G401.6 (cell line): ENCODE measurements at regions not wholly inside any gene's neighbourhood (a gene's known extent, or its start where the extent isn't known, plus 50 kb on each side); places are given as distances from the start of the nearest gene placed in this dataset.

Experiments used
- FAIRE-seq: peaks from 2 replicates; lab custom pipeline; 2012; peaks lifted over from hg19 to GRCh38; lab: Jason Lieb, UNC

GRCh38 chr5:98066910-98067309 is 706.6 kb upstream of the RGMB start:
- no peak for FAIRE-seq

- no peak for FAIRE-seq
Measured at GRCh38 chr5:98069876-98070512, 703.5 kb upstream of the RGMB start.

GRCh38 chr5:98072921-98073320 is 700.5 kb upstream of the RGMB start:
- no peak for FAIRE-seq

GRCh38 chr5:98076501-98076900 is 697.0 kb upstream of the RGMB start:
- no peak for FAIRE-seq

DNA sequence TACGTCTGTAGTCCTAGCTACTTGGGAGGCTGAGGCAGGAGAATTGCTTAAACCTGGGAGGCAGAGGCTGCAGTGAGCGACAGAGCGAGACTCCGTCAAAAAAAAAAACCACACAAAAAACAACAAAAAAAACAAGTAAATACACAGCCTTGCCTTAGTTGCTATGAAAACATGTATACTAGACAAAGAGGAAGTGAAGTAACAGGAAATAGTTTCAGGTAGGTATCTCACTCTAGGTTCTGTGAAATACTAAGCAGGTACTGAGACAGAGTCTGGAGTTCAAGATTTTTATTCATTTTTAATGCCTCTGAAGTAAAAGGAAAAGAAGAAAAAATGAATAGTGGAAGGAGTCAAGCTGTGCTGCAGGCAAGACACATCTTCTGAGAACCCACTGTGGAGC is 687.9 kb upstream of the RGMB start:
- FAIRE-seq: no peak

DNA sequence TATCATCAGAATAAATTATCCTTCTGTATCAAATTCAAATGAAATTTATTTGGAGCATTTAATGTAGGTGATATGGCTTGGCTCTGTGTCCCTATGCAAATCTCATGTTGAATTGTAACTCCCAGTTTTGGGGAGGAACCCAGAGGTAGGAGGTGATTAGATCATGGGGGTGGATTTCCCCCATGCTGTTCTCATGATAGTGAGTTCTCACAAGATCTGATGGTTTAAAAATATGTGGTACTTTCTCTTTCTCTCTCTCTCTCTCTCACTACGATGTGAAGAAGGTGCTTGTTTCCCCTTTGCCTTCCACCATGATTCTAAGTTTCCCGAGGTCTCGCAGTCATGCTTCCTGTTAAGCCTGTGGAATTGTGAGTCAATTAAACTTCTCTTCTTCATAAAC is 678.4 kb upstream of the RGMB start:
- no peak for FAIRE-seq

DNA sequence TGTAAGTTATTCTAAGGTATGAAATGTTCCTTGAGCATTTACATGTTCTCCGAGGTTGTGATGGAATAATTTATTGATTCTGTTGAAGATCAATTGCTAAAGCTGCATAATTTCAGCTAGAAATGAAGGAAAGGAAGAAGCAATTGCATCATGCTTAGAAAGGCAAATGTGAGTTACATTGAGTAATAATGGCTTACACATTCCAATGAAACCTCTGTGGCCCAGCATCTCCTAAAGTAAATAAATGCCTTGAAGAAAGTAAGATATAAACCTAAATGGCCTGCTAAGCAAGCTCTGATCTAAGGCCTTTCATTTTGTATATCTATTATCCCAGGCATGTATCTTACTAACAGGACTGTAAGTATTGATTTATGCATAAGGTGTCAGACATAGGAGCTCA is 677.3 kb upstream of the RGMB start:
- FAIRE-seq: no peak

- FAIRE-seq: no peak
Measured at GRCh38 chr5:98099448-98100105, 673.9 kb upstream of the RGMB start.

GRCh38 chr5:98101131-98101530 is 672.3 kb upstream of the RGMB start:
- no peak for FAIRE-seq

DNA sequence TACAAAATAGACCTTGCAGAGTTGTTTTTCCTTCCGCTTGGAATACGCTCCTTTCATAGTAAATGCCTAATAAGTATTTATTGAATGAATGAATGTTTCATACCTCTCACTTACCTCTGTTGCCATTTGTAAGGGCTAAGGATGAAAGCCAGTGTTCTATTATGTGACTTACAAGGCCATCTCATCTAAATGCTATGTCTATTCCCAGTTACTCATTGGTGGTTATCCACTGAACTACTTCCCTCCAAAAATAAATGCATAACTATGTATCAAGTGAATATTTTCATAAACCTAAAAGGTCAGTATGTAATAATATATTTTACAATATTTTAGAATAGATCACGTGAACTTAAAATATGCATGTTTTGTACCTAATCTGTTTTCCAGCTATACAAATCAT is 670.5 kb upstream of the RGMB start:
- FAIRE-seq: no peak

GRCh38 chr5:98103807-98104206 is 669.7 kb upstream of the RGMB start:
- FAIRE-seq: no peak

DNA sequence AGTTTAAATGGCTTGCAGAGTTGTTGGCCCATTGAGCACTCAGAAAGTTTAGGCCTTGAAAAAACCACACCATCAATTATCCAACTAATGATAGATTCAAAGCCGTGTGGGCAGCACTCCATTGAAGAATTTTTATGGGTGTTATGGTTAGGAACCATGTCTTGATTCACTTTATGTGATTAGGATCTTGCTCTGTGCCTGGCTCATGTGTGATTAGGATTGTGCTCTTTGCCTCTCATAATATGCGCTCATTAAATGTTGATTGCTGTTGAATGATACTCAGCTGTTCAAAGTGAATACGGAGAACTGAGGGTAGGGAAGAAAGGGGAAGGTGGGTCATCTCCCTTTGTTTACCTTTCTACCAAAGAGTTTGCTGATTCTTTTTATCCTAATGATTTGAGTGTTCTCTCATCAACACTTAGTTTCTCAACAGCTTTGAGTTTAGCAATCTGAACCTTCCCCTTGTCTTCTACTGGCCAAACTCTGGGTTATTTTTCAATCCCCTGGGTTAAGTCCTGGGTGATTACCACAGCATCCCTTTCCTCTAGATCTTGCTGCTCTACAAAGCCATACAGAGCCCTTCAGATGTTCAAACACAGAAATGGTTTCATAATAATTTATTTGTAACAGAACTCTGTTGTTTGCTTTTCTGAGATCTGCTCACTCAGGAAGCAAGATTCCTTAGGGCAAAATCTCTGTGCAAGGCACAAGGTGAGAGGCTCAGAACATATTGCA is 668.8 kb upstream of the RGMB start:
- no peak for FAIRE-seq

- no peak for FAIRE-seq
Measured at GRCh38 chr5:98105681-98106080, 667.8 kb upstream of the RGMB start.

GRCh38 chr5:98106116-98107031 is 667.1 kb upstream of the RGMB start:
- no peak for FAIRE-seq

GRCh38 chr5:98108497-98108896 is 665.0 kb upstream of the RGMB start:
- FAIRE-seq: no peak

DNA sequence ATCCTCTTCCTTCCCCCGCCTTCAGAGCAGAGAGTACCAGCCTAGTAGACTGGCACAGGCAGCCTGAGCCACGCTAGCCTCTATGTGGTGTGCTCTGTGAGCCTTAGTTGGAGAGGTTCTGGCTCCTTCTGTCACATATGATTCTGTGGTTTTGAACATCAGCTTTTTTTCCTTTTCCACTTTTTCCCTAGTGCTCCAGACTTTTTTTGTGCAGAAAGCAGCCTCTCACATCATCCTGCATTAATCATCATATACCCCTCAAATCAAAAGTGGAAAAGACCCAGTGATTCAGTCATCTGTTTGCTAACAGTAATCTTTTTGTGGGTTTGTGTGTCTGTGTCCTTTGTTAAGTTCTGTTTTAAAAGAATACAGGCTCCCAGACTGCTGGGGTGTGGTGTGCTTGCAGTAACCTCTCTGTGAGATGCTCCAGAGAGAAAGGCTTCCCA is 663.9 kb upstream of the RGMB start:
- FAIRE-seq: no peak

DNA sequence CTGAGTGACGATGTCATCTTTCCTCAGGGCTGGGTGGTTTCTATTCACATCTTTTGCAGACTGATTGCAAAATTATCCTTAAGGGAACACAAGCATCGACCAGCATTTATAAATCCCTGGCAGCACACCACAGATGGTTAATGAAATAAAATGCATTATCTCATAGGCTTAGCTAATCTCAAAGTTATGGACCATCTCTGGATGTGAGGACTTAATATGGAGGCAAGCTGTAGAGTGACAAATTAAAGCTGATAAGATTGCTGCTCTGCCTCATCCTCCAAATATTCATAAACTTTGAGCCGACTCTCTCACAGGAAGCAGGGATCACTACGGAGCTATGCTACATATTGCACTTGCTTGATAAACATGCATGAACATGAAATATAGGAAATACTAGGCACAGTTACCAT is 663.2 kb upstream of the RGMB start:
- FAIRE-seq: no peak

DNA sequence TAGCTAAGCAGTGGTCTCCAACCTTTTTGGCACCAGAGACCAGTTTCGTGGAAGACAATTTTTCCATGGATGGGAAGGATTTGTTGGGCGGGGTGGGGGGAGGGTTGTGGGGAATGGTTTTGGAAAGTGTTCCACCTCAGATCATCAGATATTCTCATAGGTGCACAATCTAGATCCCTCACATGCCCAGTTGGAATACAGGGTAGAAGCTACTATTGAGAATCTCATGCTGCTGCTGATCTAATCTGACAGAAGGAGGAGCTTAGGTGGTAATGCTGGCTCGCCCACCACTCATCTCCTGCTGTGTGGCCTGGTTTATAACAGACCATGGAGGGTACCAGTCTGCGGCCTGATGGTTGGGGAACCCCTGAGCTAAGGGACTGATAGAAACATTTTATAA is 662.7 kb upstream of the RGMB start:
- FAIRE-seq: no peak

DNA sequence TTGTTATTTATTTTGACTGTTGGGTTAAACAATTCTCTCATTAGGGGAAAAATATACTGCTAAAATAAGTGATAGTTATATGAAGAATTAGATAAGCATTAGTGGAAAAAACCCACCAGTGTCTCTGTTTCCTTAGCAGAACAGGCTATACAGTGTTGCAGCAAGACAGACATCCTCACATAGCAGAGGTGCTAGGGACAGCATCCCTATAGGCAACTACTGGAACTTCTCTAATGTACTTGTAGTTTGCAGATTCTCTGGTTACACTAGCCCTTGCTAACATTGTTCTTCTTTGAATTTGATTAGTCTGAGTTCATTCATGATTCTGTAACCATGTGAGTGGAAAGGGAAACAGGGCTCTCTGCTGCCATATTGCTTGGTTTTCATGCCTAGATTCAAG is 661.8 kb upstream of the RGMB start:
- no peak for FAIRE-seq

DNA sequence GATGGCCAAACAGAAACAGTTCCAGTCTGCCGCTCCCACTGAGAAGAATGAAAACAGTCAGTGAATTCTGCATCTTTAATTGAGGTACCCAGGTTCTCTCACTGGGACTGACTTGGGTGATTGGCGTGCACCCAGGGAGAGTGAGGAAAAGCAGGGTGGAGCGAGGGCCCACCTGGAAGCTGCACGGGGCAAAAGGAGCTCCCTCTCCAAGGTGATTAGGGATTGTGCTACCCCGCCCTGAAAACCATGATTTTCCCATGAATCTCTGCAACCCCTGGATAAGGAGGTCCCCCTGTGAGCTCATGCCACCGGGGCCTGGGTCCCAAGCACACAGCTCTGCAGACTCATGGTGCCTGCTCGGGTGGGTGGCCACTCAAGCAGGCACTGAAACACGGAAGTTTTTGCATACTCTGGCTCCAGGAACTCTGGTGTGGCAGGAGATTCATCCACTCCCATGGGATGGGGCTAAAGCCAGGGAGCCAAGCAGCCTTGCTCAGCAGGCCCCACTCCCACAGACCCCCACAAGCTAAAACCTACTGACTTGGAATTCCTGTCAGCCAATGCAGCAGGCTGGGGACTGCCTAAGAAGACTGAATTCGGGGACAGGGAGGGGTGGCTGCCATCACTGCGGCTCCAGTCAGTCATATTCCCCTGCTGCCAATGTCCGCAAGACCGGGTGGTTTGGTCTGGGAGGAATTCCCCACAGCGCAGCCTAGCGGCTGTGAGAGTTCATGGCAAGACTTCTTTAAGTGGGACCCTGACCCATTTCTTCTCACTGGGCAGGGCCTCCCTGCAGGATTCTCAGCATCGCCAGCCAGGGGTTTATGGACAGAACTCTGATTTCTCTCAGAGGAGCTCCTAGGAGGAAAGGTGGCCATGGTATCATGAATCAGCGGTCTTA is 652.2 kb upstream of the RGMB start:
- no peak for FAIRE-seq

DNA sequence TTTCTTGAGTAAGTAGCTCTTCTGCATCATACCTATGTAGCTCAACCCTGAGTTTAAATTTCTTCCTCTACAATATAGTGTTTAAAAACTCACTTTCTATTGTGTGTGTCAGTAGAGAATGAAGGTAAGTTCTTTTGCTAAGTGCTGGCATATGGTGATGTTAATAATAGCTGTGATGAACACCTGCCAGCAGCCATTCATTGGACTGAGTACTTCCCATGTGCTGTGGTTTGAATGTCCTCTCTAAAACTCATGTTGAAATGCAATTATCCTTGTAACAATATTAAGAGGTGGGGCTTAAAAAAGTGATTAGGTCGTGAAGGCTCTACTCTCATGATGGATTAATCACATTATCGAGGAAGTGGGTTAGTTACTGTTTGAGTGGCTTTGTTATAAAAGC is 645.2 kb upstream of the RGMB start:
- no peak for FAIRE-seq

DNA sequence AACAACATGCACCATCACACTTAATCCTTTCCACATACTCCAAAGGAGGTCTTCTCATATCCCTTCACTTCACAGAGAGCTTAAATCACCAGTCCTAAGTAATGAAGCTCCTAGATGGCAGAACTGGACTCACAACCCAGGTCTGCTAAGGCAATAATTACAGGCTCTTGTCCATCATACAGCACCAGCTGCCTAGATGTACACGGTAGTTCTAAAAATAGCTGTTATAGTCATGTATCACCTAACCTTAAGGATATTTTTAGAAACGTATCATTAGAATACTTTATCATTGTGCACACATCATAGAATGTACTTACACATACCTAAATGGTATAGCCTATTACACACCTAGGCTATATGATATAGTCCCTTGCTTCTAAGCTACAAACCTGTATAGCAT is 644.6 kb upstream of the RGMB start:
- no peak for FAIRE-seq
